ENCODE measurements at regions not wholly inside any gene's neighbourhood (a gene's known extent, or its start where the extent isn't known, plus 50 kb on each side); places are given as distances from the start of the nearest gene placed in this dataset.
"Not testable (repeated sequence)": the region's sequence is repeated elsewhere in the genome, so short reads cannot be mapped to it uniquely, and the experiment has no call there.

- 64% methylated on average over 3 of the region's 3 CpGs for WGBS
- TF ChIP-seq EP300 (IDR thresholded peaks at IDR 0.05) (no peak), POLR2AphosphoS5 (IDR thresholded peaks at IDR 0.05) (no peak), CTCF (IDR thresholded peaks at IDR 0.05) (no peak), POLR2A (IDR thresholded peaks at IDR 0.05; ENCODE audit: low read depth) (no peak)
- Histone ChIP-seq H3K4me3 (no peak overlapping the region), H3K27ac (replicated peaks in 1 of 4) (no peak overlapping the region), H3K4me1 (no peaks in the 10 kb centered on the region), H3K9me3 (no peaks in the 10 kb centered on the region), H3K27me3 (no peaks in the 10 kb centered on the region), H3K36me3 (no peaks in the 10 kb centered on the region)
- intact Hi-C loops (cut with DNase I): no loop called here
- DNase-seq (ENCODE audit: extremely low spot score): no peak
Measured at GRCh38 chr6:63049216-63049615, 162.1 kb upstream of the FKBP1C start.

- DNase-seq (ENCODE audit: extremely low spot score); H3K4me1 ChIP-seq; H3K27me3 ChIP-seq; H3K4me3 ChIP-seq; intact Hi-C loops (cut with DNase I); H3K9me3 ChIP-seq; H3K36me3 ChIP-seq; H3K27ac ChIP-seq (replicated peaks in 1 of 4): not testable (repeated sequence)
- 85% methylated on average over 9 of the region's 9 CpGs for WGBS
Measured at GRCh38 chr6:63053206-63053605, 158.1 kb upstream of the FKBP1C start.

- no peaks in the 10 kb centered on the region for H3K4me1 ChIP-seq
- no peaks in the 10 kb centered on the region for H3K9me3 ChIP-seq
- H3K36me3 ChIP-seq: no peaks in the 10 kb centered on the region
- DNase-seq (ENCODE audit: extremely low spot score): no peak
- no peak overlapping the region for H3K27ac ChIP-seq (replicated peaks in 1 of 4)
- intact Hi-C loops (cut with DNase I): no loop called here
- H3K4me3 ChIP-seq: no peak overlapping the region
- no peaks in the 10 kb centered on the region for H3K27me3 ChIP-seq
- WGBS: 42% methylated on average over 2 of the region's 2 CpGs
- TF ChIP-seq EP300 (IDR thresholded peaks at IDR 0.05) (no peak), POLR2A (IDR thresholded peaks at IDR 0.05; ENCODE audit: low read depth) (no peak), CTCF (IDR thresholded peaks at IDR 0.05) (no peak), POLR2AphosphoS5 (IDR thresholded peaks at IDR 0.05) (no peak)
Measured at GRCh38 chr6:63058601-63059000, 152.7 kb upstream of the FKBP1C start.

GRCh38 chr6:63063631-63064271 is 147.5 kb upstream of the FKBP1C start:
- H3K27ac ChIP-seq (replicated peaks in 1 of 4): no peak overlapping the region
- TF ChIP-seq POLR2AphosphoS5 (IDR thresholded peaks at IDR 0.05): no peak
- no peak for TF ChIP-seq POLR2A (IDR thresholded peaks at IDR 0.05; ENCODE audit: low read depth)
- TF ChIP-seq EP300 (IDR thresholded peaks at IDR 0.05): no peak
- TF ChIP-seq CTCF (IDR thresholded peaks at IDR 0.05): no peak
- WGBS: 67% methylated on average over 3 of the region's 3 CpGs
- intact Hi-C loops (cut with DNase I): no loop called here
- no peaks in the 10 kb centered on the region for H3K4me1 ChIP-seq
- H3K4me3 ChIP-seq: no peak overlapping the region
- no peaks in the 10 kb centered on the region for H3K36me3 ChIP-seq
- H3K27me3 ChIP-seq: no peaks in the 10 kb centered on the region
- DNase-seq (ENCODE audit: extremely low spot score): no peak
- no peaks in the 10 kb centered on the region for H3K9me3 ChIP-seq

- no peak for TF ChIP-seq CTCF (IDR thresholded peaks at IDR 0.05)
- no peak for TF ChIP-seq POLR2A (IDR thresholded peaks at IDR 0.05; ENCODE audit: low read depth)
- no peak for TF ChIP-seq EP300 (IDR thresholded peaks at IDR 0.05)
- TF ChIP-seq POLR2AphosphoS5 (IDR thresholded peaks at IDR 0.05): no peak
- intact Hi-C loops (cut with DNase I): no loop called here
- H3K9me3 ChIP-seq: no peaks in the 10 kb centered on the region
- H3K4me1 ChIP-seq: no peaks in the 10 kb centered on the region
- H3K36me3 ChIP-seq: no peaks in the 10 kb centered on the region
- no peak overlapping the region for H3K4me3 ChIP-seq
- 45% methylated on average over 3 of the region's 3 CpGs for WGBS
- DNase-seq (ENCODE audit: extremely low spot score): no peak
- H3K27me3 ChIP-seq: no peaks in the 10 kb centered on the region
- no peak overlapping the region for H3K27ac ChIP-seq (replicated peaks in 1 of 4)
Measured at GRCh38 chr6:63066055-63066704, 145.1 kb upstream of the FKBP1C start.

Data from esophagus muscularis mucosa (tissue), 4 donors.